Naive B cell (primary cell): ENCODE measurements at regions not wholly inside any gene's neighbourhood (a gene's known extent, or its start where the extent isn't known, plus 50 kb on each side); places are given as distances from the start of the nearest gene placed in this dataset.

Source experiments
- ATAC-seq, 2 donors: fragments of 150-1000 bp; cut with Tn5 transposase; 2 replicates each; pipeline ENCODE4 v1.10.0; 2021; ENCODE audit warnings: low read depth in 2 of 2, mild to moderate bottlenecking in 2 of 2, moderate library complexity in 2 of 2
- DNase-seq: peaks from one replicate; pipeline ENCODE4 v3.0.0; 2022
- H3K27ac Mint-ChIP-seq, 6 donors: one replicate each; pipeline ENCODE4 v1.8.0; 2020 to 2022; ENCODE audit warnings: mild to moderate bottlenecking in 6 of 6, mixed read lengths in 6 of 6, moderate library complexity in 5 of 6, inconsistent platforms in 2 of 6
- H3K27me3 Mint-ChIP-seq, 3 donors: one replicate each; pipeline ENCODE4 v1.8.0; 2021 to 2022; ENCODE audit warnings: mixed read lengths in 3 of 3, mild to moderate bottlenecking in 1 of 3
- H3K36me3 Mint-ChIP-seq, 2 donors: one replicate each; pipeline ENCODE4 v1.8.0; 2020 to 2022; ENCODE audit warnings: mixed read lengths in 2 of 2, inconsistent platforms in 1 of 2, mild to moderate bottlenecking in 1 of 2
- H3K4me1 Mint-ChIP-seq, 3 donors: one replicate each; pipeline ENCODE4 v1.8.0; 2020 to 2022; ENCODE audit warnings: mixed read lengths in 3 of 3, inconsistent platforms in 1 of 3, mild to moderate bottlenecking in 1 of 3, moderate library complexity in 1 of 3
- H3K4me3 Mint-ChIP-seq, 8 donors: one replicate each; pipeline ENCODE4 v1.8.0; 2020 to 2022; ENCODE audit warnings: mild to moderate bottlenecking in 8 of 8, mixed read lengths in 8 of 8, moderate library complexity in 8 of 8, inconsistent platforms in 2 of 8
- H3K9me3 Mint-ChIP-seq, 7 donors: one replicate each; pipeline ENCODE4 v1.8.0; 2020 to 2022; ENCODE audit warnings: mixed read lengths in 7 of 7, mild to moderate bottlenecking in 5 of 7, inconsistent platforms in 2 of 7, moderate library complexity in 1 of 7

DNA sequence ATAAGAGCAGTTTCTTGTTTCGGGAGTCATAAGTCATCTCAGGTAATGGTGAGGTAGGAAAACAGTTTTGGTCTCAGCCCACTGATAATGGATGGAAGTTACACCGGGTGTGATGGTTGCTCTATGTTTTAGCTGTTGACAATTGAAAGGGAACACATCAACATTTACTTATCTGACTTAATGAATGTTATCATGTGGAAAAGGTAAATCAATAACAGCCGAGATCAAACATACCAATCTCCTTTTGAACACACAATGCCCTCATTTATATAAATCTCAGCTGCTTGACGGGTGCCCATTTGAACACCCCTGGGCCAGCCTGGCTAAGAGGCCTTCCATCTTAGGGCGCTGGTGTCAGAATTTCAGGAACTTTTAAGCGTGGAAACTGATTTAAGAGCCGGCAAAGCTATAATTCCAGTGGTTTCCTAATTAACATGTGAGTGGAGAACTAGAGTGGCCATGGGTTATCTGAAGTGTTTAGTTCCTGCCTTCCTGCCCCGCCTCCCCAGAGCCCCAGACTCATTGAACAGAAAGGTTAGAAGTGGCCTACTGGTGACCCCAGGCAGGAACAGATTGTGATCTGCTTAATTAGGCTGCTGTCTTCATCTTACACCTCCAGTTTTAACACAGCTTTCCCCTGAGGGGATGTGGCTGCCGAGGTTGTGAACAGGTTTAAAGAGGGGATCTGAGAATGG, 572.7 kb downstream of the FGF9 start:
- H3K4me3 Mint-ChIP-seq: no peak overlapping the region
- no peaks in the 10 kb centered on the region for H3K36me3 Mint-ChIP-seq
- H3K4me1 Mint-ChIP-seq: no peaks in the 10 kb centered on the region
- H3K27me3 Mint-ChIP-seq: peaks cover 0 to 15% (median 12%) of the 10 kb centered on the region in 3 donors
- H3K9me3 Mint-ChIP-seq: peaks cover 0 to 3% (median 0%) of the 10 kb centered on the region in 7 donors
- ATAC-seq (no peak), DNase-seq (no peak)
- peak overlapping the region in 1 of 6 donors; percentile 9 for H3K27ac Mint-ChIP-seq

DNA sequence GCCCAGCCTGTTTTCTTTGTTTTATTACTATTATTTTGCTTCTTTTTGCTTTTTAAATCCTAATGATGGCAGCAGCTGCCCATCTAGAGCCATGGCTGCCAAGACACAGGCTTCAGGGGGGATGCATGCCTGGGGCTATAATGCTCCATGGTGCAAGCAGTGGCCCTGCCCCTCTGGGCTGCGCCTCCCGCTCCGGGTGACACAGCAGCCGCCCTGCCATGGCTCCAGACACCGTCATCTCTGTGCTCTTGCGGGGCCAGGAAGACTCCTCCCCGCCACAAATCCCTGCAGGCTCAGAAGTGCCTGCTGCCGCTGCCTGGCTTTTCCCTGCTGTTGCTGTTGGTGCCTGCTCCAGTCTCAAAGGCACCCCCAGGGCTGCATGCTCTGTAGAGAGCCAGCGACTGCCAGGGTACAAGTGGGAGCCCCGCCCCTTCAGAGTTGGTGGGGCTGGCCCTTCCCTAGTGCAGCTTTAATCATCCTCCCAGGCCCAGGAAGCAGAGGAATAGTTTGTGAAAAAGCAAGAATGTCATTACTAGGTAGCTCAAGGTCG, 581.5 kb downstream of the FGF9 start:
- no peaks in the 10 kb centered on the region for H3K4me1 Mint-ChIP-seq
- no peak overlapping the region for H3K4me3 Mint-ChIP-seq
- ATAC-seq (no peak), DNase-seq (no peak)
- peaks cover 0 to 19% (median 7%) of the 10 kb centered on the region in 3 donors for H3K27me3 Mint-ChIP-seq
- peaks cover 0 to 1% (median 0%) of the 10 kb centered on the region in 7 donors for H3K9me3 Mint-ChIP-seq
- H3K36me3 Mint-ChIP-seq: no peaks in the 10 kb centered on the region
- no peak overlapping the region for H3K27ac Mint-ChIP-seq

DNA sequence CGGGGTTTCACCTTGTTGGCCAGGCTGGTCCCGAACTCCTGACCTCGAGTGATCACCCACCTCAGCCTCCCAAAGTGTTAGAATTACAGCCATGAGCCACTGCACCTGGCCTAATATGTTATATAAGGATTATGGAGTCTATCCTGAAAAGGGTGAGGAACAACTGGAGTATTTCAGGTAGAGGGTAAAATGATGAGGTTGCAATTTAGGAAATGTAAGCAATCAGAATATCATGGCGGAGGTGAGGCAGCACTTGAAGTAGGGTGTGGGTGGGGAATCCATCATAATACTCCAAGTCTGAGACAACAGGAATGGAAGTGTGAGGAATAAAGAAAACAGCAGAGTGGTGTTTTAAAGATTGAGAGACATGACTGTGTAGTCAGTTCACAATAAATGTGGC, 582.2 kb downstream of the FGF9 start:
- H3K4me3 Mint-ChIP-seq: no peak overlapping the region
- H3K27me3 Mint-ChIP-seq: peaks cover 0 to 15% (median 3%) of the 10 kb centered on the region in 3 donors
- no peaks in the 10 kb centered on the region for H3K4me1 Mint-ChIP-seq
- no peak overlapping the region for H3K27ac Mint-ChIP-seq
- DNase-seq (no peak), ATAC-seq (no peak)
- peaks cover 0 to 1% (median 0%) of the 10 kb centered on the region in 7 donors for H3K9me3 Mint-ChIP-seq
- H3K36me3 Mint-ChIP-seq: no peaks in the 10 kb centered on the region

DNA sequence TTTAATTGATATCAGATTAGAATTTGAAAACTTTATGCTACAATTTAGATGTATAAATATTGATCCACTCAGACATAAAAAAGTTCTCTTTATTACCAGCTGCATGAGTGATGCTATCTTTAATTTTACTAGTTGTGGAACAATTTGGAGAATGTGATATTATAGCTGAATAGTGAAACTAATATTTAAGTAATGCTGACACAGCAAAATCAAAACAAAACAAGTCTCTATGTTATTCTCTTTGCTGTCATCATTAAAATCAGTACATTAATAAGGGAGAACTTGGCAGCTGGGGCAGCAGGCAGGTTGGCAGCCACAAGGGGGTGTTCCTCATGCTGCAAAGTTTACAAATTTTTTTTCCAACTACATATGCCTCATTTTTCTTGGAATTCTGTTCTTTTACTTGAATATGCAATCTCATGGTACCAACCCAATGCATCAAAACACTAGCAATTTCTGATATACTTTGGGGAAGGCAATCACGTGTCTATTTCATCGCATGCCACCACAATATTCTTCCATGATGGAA, 585.3 kb downstream of the FGF9 start:
- Mint-ChIP-seq H3K27ac (no peak overlapping the region), H3K27me3 (peaks cover 0 to 9% (median 0%) of the 10 kb centered on the region in 3 donors), H3K9me3 (no peaks in the 10 kb centered on the region), H3K36me3 (no peaks in the 10 kb centered on the region), H3K4me1 (no peaks in the 10 kb centered on the region), H3K4me3 (no peak overlapping the region)
- DNase-seq (no peak), ATAC-seq (no peak)

DNA sequence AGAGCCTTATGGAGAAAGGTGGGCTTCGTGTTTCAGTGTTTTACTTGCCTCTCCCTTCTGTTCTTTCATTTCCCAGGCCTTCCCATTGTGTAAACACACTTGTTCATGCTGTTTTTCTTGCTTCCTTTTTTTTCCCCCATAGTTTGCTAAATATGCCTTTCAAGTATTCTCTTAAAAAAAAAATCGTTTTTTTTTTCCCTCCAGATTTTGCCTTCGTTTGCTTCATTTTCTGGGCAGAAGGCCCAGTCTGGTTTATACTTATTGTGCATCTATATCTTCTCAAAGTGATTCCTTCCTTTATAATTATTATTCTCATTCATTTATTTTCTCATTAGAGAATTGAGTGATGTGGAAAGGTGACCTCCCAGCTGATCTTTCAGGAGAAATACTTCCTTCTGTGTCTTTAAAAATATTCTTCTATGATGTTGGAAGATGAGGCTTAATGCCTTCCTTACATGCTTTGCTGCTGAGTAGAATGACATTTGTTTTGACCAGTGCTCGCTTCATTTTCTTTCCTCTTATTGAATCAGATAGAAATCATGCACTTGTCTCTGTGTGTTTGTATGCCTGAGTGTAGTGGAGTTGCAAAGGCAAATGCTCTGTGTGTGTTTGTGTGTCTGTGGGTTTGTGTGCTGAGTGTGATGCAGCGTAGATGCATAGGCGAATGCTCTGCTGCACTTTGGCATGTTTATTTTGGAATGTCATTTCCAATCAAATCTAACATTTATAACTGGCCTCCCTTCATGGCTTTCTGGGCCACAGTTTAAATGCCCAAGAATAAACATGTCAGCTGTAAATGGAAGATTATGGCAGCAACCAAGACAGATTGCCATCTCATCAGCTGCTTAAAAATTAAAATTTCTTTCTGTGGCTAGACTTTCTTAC, 591.4 kb downstream of the FGF9 start:
- DNase-seq (no peak), ATAC-seq (no peak)
- no peaks in the 10 kb centered on the region for H3K4me1 Mint-ChIP-seq
- peak overlapping the region in 1 of 6 donors; percentile 44 for H3K27ac Mint-ChIP-seq
- peaks cover 0 to 7% (median 3%) of the 10 kb centered on the region in 3 donors for H3K27me3 Mint-ChIP-seq
- no peak overlapping the region for H3K4me3 Mint-ChIP-seq
- no peaks in the 10 kb centered on the region for H3K9me3 Mint-ChIP-seq
- H3K36me3 Mint-ChIP-seq: no peaks in the 10 kb centered on the region

DNA sequence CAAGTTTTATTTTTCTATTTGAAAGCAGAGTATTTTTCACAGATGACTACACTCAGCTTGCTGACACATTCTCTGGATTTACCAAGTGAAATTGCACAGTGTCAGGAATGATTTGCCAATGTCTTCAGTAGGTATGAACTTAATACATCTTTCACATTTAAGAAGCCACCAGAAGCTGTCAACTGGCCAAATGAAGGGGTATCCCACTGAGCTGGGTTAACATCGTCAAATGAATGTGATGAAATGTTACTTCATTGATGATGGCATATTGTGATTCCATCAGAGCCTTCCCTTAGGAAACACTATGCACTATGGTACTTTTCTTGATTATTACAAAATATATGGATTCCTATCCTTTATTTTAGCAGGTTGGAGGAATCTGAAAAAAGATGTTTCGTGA, 592.3 kb downstream of the FGF9 start:
- H3K9me3 Mint-ChIP-seq: peaks cover 0 to 1% (median 0%) of the 10 kb centered on the region in 7 donors
- no peaks in the 10 kb centered on the region for H3K4me1 Mint-ChIP-seq
- no peaks in the 10 kb centered on the region for H3K36me3 Mint-ChIP-seq
- H3K27me3 Mint-ChIP-seq: peaks cover 0 to 7% (median 3%) of the 10 kb centered on the region in 3 donors
- H3K27ac Mint-ChIP-seq: no peak overlapping the region
- no peak overlapping the region for H3K4me3 Mint-ChIP-seq
- ATAC-seq: no peak
- DNase-seq: no peak

DNA sequence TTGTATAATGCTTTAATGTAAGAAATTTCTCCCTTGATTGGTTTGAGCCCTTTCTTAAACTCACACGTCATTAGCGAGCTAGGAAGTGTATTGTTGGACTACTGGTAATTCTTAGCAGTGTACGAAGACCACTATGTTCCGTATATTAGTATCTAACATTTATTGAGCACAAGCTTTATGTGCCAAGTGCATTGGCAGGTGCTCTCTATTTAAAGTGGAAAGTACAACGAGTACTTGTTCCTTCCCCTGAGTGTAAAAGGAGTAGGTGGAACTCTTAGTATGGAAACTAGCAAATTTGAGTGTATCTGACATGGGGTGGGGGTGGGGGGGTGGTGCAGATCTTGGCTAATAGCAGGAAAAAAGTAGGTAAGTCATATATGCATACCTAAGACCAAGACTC, 594.7 kb downstream of the FGF9 start:
- no peak for DNase-seq
- Mint-ChIP-seq H3K36me3 (no peaks in the 10 kb centered on the region), H3K27me3 (peaks cover 3 to 7% (median 6%) of the 10 kb centered on the region in 3 donors), H3K27ac (no peak overlapping the region), H3K9me3 (peaks cover 0 to 3% (median 0%) of the 10 kb centered on the region in 7 donors), H3K4me1 (no peaks in the 10 kb centered on the region), H3K4me3 (no peak overlapping the region)
- ATAC-seq: no peak

DNA sequence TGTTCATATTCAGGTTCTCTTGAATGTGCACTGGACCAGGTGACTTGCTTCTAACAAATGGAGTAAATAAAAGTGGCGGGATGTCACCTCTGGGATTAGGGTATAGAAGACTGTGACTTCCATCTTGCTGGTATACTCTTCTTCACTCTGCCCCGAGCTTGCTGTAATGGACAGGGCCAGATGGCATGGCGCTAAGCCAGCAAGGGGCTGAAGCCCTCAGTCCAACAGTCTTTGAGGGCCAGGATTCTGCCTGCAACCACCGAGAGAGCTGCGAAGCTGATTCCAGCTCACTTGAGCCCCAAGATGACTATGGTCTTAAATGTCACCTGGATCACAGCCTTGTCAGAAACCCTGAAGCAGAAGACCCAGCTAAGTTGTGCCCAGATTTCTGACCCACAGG, 600.0 kb downstream of the FGF9 start:
- Mint-ChIP-seq H3K27me3 (peaks cover 0 to 8% (median 3%) of the 10 kb centered on the region in 3 donors), H3K4me1 (no peaks in the 10 kb centered on the region), H3K4me3 (no peak overlapping the region), H3K9me3 (peaks cover 0 to 3% (median 0%) of the 10 kb centered on the region in 7 donors), H3K27ac (no peak overlapping the region), H3K36me3 (no peaks in the 10 kb centered on the region)
- ATAC-seq (no peak), DNase-seq (no peak)

DNA sequence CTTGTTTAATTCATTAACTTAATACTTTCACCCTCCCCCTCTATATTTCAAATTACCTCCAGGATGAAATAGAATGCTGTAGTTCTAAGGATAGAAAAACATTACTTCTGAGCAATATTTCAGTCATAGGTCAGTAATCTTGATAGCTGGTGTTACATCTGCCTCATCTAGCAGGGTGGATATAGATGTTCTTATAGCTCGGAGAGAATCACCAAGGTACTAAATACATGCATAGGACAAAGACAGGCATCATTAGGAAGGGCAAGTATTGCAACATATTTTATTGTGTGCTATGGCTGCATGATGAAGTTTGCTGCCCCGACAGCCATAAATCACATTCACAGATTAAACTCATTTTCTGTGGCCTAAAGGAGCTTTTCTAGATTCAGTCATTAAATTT, 601.0 kb downstream of the FGF9 start:
- DNase-seq: no peak
- ATAC-seq: no peak
- Mint-ChIP-seq H3K27ac (no peak overlapping the region), H3K4me3 (no peak overlapping the region), H3K36me3 (no peaks in the 10 kb centered on the region), H3K9me3 (peaks cover 0 to 3% (median 0%) of the 10 kb centered on the region in 7 donors), H3K27me3 (peaks cover 0 to 8% (median 0%) of the 10 kb centered on the region in 3 donors), H3K4me1 (no peaks in the 10 kb centered on the region)

DNA sequence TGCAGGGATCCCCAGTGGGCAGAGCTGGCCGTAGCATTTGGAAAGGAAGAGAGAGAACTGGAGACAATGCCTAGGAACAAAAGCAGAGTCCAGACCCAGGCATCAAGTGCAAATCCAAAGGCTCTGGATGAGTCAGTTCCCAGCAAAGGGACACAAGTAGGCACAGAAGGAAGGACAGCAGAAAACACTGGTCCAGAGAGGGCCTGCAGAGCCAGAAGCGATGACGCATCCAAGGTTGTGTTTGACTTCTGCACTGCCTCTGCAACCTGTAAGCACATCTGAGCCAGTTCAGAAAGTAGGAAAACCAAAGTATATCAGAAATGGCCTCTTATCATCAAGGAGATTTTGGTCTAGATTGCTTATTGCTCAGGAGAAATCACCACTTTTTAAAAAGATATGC, 604.5 kb downstream of the FGF9 start:
- Mint-ChIP-seq H3K9me3 (no peaks in the 10 kb centered on the region), H3K27ac (peak overlapping the region in 1 of 6 donors; percentile 43), H3K27me3 (peaks cover 0 to 4% (median 0%) of the 10 kb centered on the region in 3 donors), H3K4me1 (peaks cover 0 to 3% (median 0%) of the 10 kb centered on the region in 3 donors), H3K4me3 (no peak overlapping the region), H3K36me3 (no peaks in the 10 kb centered on the region)
- no peak for DNase-seq
- ATAC-seq: no peak

DNA sequence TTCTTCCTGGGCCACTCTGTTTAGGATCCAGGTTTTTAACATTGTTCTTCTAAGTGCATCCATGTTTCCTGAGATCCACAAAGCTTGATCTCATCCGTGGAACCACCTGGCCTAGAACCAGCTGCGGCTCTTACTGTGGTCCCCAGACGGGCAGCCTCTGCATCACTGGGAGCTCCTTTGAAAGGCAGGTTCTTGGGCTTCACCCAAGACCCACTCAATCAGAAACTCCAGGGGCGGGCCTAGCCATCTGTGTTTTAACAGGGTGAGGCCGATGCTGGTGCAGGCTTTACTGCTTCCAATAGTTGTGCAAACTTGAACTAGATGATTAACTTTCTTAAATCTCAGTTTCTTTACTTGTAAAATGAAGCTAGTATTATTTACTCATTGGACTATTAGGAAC, 605.7 kb downstream of the FGF9 start:
- Mint-ChIP-seq H3K27ac (peak overlapping the region in 1 of 6 donors; percentile 24), H3K4me1 (peaks cover 0 to 3% (median 0%) of the 10 kb centered on the region in 3 donors), H3K27me3 (no peaks in the 10 kb centered on the region), H3K4me3 (no peak overlapping the region), H3K9me3 (no peaks in the 10 kb centered on the region), H3K36me3 (no peaks in the 10 kb centered on the region)
- no peak for ATAC-seq
- DNase-seq: no peak

DNA sequence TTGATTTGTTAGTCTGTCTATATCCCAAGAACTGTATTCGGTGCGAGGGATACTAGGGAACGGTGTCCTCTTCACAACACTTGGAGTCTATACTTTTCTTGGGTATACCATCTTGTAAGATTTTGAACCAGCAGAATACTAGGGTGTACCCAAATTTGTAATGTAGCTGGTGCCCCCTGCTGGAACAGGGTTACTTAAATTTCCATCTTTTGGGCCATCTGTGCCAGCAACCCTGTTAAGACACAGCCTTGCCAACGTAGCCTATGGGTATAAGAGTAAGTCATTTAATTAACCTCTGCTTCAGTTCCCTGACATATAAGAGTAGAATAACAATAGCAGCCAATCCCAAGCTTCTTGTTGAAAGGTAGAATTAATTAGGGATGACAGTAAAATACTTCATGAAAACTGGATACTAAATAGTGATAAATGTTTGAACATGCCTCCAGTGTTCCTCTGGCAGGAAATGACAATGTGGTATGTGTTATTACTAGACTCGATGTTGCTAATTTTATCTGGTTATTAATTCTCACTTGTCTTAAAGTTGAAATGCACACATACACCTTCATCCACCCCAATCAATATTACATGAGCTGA, 607.6 kb downstream of the FGF9 start:
- no peaks in the 10 kb centered on the region for H3K27me3 Mint-ChIP-seq
- H3K9me3 Mint-ChIP-seq: no peaks in the 10 kb centered on the region
- H3K36me3 Mint-ChIP-seq: no peaks in the 10 kb centered on the region
- DNase-seq (peak; percentile 49), ATAC-seq (peak; percentile 62 to 82)
- peaks cover 0 to 3% (median 0%) of the 10 kb centered on the region in 3 donors for H3K4me1 Mint-ChIP-seq
- H3K27ac Mint-ChIP-seq: peak overlapping the region in 1 of 6 donors; percentile 80
- H3K4me3 Mint-ChIP-seq: no peak overlapping the region

DNA sequence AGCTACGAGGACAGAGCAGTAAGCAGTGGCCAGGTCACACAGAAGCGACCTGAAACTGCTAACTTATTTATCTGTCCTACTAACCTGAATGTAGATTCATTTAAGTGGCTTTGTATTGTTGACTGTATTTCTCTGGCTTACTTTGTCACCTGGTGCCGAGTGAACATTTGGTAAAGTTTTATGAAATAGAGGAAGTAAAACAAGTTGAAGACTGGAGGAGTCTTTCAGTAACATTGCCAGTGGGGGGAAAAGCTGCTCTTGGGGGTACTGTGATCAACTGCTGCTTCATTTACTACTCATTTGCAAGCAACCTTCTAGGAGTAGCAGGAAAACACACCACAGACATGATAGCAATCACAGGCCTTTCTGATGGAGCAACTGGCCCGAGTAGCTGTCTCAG, 615.0 kb downstream of the FGF9 start:
- H3K4me1 Mint-ChIP-seq: peaks cover 21 to 31% (median 31%) of the 10 kb centered on the region in 3 donors
- H3K4me3 Mint-ChIP-seq: peak overlapping the region in 3 of 8 donors; percentile 10 to 75 (median 37)
- peaks cover 0 to 8% of the 10 kb centered on the region in 2 donors for H3K36me3 Mint-ChIP-seq
- H3K27me3 Mint-ChIP-seq: peaks cover 10 to 16% (median 14%) of the 10 kb centered on the region in 3 donors
- DNase-seq: peak; percentile 5
- H3K27ac Mint-ChIP-seq: peak overlapping the region in 1 of 6 donors; percentile 34
- H3K9me3 Mint-ChIP-seq: no peaks in the 10 kb centered on the region
- ATAC-seq: peak; percentile 37 to 52
